Epithelial cell of esophagus (primary cell): ENCODE measurements at regions not wholly inside any gene's neighbourhood (a gene's known extent, or its start where the extent isn't known, plus 50 kb on each side); places are given as distances from the start of the nearest gene placed in this dataset.

Source experiments
- DNase-seq: peaks from one replicate; pipeline ENCODE4 v3.0.0; 2010; ENCODE audit warnings: low read depth
- H3K4me3 ChIP-seq: 2 replicates; pipeline ENCODE4 v1.5.1; 2011; ENCODE audit warnings: mild to moderate bottlenecking, low read length, control low read depth
- CTCF ChIP-seq: IDR thresholded peaks from 2 replicates; pipeline ENCODE4 v1.5.1; 2011; ENCODE audit warnings: low read depth, mild to moderate bottlenecking, low read length, control low read depth, inconsistent platforms; ENCODE audit not compliant: insufficient read depth; ENCODE audit errors: missing control alignments

DNA sequence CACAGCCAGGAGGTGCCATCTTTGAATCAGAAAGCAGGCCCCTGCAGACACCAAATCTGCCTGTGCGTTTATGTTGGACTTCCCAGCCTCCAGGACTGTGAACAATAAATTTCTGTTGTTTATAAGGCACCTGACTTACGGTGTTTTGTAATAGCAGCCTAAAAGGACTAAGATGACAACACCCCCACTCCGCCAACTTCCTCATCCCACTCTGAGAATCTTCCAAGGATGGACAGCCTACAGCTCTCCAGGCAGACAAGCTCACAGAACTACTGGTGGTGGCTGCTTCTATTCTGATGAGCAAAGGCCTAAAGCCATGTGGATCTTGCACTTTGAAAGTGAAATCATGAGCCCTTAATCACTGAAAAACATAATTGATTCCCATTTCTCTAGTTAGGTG lies 449.2 kb downstream of the TSHZ3 start:
- TF ChIP-seq CTCF: no peak
- no peak for DNase-seq

GRCh38 chr19:30898353-30899103 lies 450.7 kb downstream of the TSHZ3 start:
- no peak for DNase-seq
- no peak for TF ChIP-seq CTCF
- H3K4me3 ChIP-seq: no peak overlapping the region

More for the DNA sequence above, 449.2 kb downstream of the TSHZ3 start:
- H3K4me3 ChIP-seq: no peak overlapping the region

DNA sequence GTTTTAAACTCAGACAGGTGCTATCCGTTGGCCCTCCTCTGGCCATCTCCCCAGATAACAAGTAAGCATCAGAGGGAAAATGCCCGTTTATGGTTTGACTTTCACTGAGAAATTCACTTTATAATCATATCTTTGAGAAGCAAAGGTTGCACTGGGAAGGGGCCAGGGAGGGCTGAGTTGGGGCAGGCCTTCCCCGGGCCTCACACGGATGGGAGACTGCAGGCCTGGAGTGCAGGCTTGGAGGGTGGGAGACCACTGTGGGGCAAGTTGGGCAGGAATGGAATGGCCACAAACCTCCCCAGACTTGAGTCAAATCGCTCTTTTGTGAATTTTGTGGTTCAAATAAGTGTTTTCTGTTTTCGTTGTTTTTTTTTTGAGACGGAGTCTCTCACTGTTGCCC lies 451.7 kb downstream of the TSHZ3 start:
- no peak for TF ChIP-seq CTCF
- no peak for DNase-seq
- no peak overlapping the region for H3K4me3 ChIP-seq

DNA sequence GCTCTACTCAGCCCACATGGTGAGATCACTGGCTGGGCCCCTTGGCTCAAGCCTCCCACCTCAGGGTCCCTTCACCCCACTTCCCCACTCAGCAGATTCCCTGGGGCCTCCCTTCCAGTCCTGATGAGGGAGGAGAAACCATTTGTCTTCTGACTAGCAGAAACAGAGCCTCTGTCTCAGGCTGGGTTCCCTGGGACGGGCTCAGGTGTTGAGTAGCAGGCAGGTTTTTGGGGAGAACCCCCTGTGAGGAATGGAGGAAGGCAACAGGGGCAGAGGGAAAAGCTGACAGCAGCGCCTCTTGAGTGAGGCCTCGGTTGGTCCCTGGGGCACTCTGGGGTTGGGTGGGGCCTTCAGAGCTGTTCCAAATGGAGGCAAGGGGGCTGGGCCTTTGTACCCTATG lies 452.2 kb downstream of the TSHZ3 start:
- no peak for DNase-seq
- TF ChIP-seq CTCF: no peak
- no peak overlapping the region for H3K4me3 ChIP-seq

DNA sequence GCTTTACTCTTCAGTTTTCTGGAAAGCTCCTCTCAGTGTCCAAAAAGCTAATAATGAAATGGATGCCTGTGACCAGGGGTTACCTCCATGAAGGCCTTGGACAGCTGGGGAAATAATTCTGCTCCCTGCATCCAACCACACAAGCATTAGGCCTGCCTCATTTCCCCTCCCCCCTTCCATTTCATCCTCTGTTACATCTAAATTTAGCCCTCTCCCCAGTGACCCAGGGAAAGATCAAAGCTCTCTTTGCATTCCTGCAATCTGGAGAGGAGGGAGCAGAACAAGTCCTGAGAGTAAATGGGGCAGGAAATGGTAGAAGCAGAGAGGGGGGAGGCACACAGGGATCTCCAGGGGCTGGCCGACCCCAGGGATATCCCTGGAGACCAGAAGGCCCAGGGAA lies 452.7 kb downstream of the TSHZ3 start:
- no peak for TF ChIP-seq CTCF
- DNase-seq: no peak
- H3K4me3 ChIP-seq: no peak overlapping the region

DNA sequence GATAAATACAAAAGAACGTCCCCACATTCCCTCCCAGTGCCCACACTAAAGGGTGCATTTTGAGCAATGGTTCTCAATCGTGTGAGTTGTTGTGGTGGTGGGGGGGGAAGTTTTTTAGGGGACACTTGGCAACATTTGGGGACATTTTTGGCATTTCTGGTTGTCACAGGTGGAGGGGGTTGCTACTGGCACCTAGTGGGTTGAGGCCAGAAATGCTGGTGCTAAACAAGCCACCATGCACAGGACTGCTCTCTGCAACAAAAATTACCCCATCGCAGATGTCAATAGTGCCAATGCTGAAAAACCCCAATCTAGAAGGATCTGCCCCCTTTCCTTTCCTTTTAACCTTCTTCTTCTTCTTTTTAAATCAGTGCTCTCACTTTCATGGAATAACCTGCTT lies 453.3 kb downstream of the TSHZ3 start:
- TF ChIP-seq CTCF: no peak
- no peak overlapping the region for H3K4me3 ChIP-seq
- DNase-seq: no peak

DNA sequence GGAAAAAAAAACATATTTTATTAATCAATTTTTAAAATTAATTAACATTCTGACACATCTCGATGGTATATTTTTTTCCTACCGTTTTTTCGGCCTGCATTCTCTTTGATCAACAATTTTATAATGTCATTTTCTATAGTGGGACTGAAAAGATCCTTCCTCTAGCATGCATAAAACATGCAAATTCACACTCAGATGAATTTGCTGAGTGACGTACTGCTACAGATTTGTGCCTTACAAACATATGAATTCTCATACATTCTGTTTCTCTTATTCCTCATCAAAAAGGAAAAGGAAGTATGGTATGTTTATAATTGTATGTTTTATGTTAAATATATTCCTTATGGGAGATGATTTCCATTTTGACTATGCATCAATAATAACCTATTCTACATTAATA lies 458.2 kb downstream of the TSHZ3 start:
- no peak for DNase-seq
- TF ChIP-seq CTCF: no peak
- H3K4me3 ChIP-seq: no peak overlapping the region
